ENCODE measurements at regions not wholly inside any gene's neighbourhood (a gene's known extent, or its start where the extent isn't known, plus 50 kb on each side); places are given as distances from the start of the nearest gene placed in this dataset.

- no CpG with 5 or more reads among the region's 1 CpG for WGBS (ENCODE audit: extremely low coverage, insufficient read length, low lambda C conversion rate)
- no peaks in the 10 kb centered on the region for H3K27me3 Mint-ChIP-seq (ENCODE audit: low read depth)
Measured at GRCh38 chr7:41451826-41452225, 251.1 kb downstream of the INHBA start.

More at GRCh38 chr7:41451826-41452225, 251.1 kb downstream of the INHBA start:
- Histone ChIP-seq H2AFZ (ENCODE audit: low read length) (no peak overlapping the region), H2BK15ac (ENCODE audit: low read depth, low read length) (no peak overlapping the region), H3K23me2 (ENCODE audit: insufficient read length, low read depth, low read length, poor library complexity, severe bottlenecking) (no peaks in the 10 kb centered on the region), H3K23ac (ENCODE audit: insufficient read length, low read depth, low read length) (no peak overlapping the region), H2BK12ac (ENCODE audit: insufficient read length, low read depth, low read length) (no peak overlapping the region), H3K14ac (ENCODE audit: insufficient read depth, low read length) (no peak overlapping the region), H3K4ac (ENCODE audit: low read depth, low read length) (no peak overlapping the region), H3K4me1 (ENCODE audit: insufficient read depth, low read length) (no peaks in the 10 kb centered on the region), H3K56ac (ENCODE audit: insufficient read length, low read depth, low read length) (no peak overlapping the region), H3T11ph (ENCODE audit: low read length) (no peak overlapping the region), H3K27me3 (ENCODE audit: insufficient read depth, low read length) (no peaks in the 10 kb centered on the region), H3K27ac (ENCODE audit: insufficient read length, low read depth, low read length) (no peak overlapping the region), H4K20me1 (ENCODE audit: control insufficient read depth, insufficient read depth, insufficient read length) (no peaks in the 10 kb centered on the region), H4K91ac (ENCODE audit: insufficient read length, low read depth, low read length) (no peak overlapping the region), H3K9me3 (ENCODE audit: control insufficient read depth, low read depth, low read length) (no peaks in the 10 kb centered on the region), H3K18ac (ENCODE audit: insufficient read length, low read depth, low read length) (no peak overlapping the region), H2BK5ac (ENCODE audit: insufficient read length, low read length) (no peak overlapping the region), H3K9ac (ENCODE audit: extremely low read depth, insufficient read length, low read length) (no peak overlapping the region), H4K5ac (ENCODE audit: insufficient read length, low read depth, low read length) (no peak overlapping the region), H2AK5ac (ENCODE audit: insufficient read length, low read length) (no peak overlapping the region), H3K4me2 (ENCODE audit: insufficient read depth, insufficient read length, low read length) (no peak overlapping the region), H4K8ac (replicated peaks; ENCODE audit: insufficient read length, low read depth, low read length) (no peak overlapping the region), H2BK120ac (ENCODE audit: low read depth, low read length, poor library complexity, severe bottlenecking) (no peak overlapping the region), H3K79me2 (ENCODE audit: insufficient read depth, low read length) (peaks cover 2% of the 10 kb centered on the region; the same call in 1 of the 2 replicates), H2BK20ac (ENCODE audit: low read depth, low read length, poor library complexity, severe bottlenecking) (no peak overlapping the region), H3K79me1 (ENCODE audit: insufficient read depth, low read depth, low read length, poor library complexity, severe bottlenecking) (no peaks in the 10 kb centered on the region)
- no peaks in the 10 kb centered on the region for H3K36me3 Mint-ChIP-seq (ENCODE audit: insufficient read depth in 1 of 3, low read depth in 3 of 3)
- H3K27ac Mint-ChIP-seq, result no peak overlapping the region
- peaks cover 3 to 10% of the 10 kb centered on the region in 2 experiments; a peak in 3 of 4 replicates for H3K4me1 Mint-ChIP-seq
- no peak for DNase-seq
- H3K9me3 Mint-ChIP-seq, result no peaks in the 10 kb centered on the region
- H3K4me3 Mint-ChIP-seq, result no peak overlapping the region
- TF ChIP-seq, protein P1, sequence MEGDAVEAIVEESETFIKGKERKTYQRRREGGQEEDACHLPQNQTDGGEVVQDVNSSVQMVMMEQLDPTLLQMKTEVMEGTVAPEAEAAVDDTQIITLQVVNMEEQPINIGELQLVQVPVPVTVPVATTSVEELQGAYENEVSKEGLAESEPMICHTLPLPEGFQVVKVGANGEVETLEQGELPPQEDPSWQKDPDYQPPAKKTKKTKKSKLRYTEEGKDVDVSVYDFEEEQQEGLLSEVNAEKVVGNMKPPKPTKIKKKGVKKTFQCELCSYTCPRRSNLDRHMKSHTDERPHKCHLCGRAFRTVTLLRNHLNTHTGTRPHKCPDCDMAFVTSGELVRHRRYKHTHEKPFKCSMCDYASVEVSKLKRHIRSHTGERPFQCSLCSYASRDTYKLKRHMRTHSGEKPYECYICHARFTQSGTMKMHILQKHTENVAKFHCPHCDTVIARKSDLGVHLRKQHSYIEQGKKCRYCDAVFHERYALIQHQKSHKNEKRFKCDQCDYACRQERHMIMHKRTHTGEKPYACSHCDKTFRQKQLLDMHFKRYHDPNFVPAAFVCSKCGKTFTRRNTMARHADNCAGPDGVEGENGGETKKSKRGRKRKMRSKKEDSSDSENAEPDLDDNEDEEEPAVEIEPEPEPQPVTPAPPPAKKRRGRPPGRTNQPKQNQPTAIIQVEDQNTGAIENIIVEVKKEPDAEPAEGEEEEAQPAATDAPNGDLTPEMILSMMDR (conservative IDR thresholded peaks at IDR 0.05), result no peak

All from H9 (cell line).